K562 (cell line): ENCODE measurements at regions not wholly inside any gene's neighbourhood (a gene's known extent, or its start where the extent isn't known, plus 50 kb on each side); places are given as distances from the start of the nearest gene placed in this dataset.

Experiments
- MGA ChIP-seq: fragments of 450-650 bp; IDR thresholded peaks from 2 replicates; pipeline ENCODE4 v1.6.1; 2016; ENCODE audit warnings: mild to moderate bottlenecking, moderate library complexity
- SMARCE1 ChIP-seq: fragments of 450-650 bp; IDR thresholded peaks from 2 replicates; pipeline ENCODE4 v1.7.1; 2016; ENCODE audit warnings: mild to moderate bottlenecking

- TF ChIP-seq MGA, result no peak
- TF ChIP-seq SMARCE1, result no peak
These were observed 190.4 kb downstream of the OGFRL1 start (continued) for GRCh38 chr6:71478834-71479541.
